ENCODE measurements at regions not wholly inside any gene's neighbourhood (a gene's known extent, or its start where the extent isn't known, plus 50 kb on each side); places are given as distances from the start of the nearest gene placed in this dataset.
A peak's percentile ranks its signal among the peaks of the same experiment; 100 is the strongest.
"Not testable (repeated sequence)": the region's sequence is repeated elsewhere in the genome, so short reads cannot be mapped to it uniquely, and the experiment has no call there.

DNA sequence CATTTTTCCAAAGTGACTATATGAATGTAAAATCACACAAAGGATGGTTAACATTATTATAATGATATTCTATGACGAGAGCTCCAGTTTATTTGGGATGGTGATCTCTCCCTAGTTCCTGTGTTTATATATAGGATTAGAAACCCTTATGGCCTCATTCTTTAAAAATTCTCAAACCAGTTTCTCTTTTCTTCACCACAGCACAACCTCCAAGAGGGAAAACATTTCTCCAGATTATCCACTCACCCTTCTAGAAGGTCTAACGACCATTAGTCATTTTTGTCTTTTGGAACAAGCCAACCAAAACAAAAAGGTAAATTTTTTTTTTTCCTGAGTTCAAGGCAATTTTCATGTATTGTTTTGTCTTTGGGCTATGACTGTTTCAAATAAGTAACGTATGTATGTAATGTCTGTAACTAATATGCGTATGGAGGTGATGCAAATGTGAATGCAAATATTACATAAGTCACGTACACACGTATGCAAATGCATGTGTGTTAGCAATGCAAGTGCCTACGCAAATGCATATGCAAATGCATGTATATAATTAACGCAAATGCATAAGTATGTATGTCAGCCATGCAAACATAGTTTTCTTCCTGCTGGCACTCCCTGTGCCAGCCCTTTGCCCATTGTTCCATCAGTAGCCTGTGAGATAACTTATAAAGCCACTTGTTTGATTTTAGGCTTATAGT lies 72.5 kb upstream of the MORC3 start:
- DNase-seq (ENCODE audit: low read depth), result no peak

- DNase-seq (ENCODE audit: low read depth), result no peak
Observed at GRCh38 chr21:36249576-36250422, 70.2 kb upstream of the MORC3 start.

DNA sequence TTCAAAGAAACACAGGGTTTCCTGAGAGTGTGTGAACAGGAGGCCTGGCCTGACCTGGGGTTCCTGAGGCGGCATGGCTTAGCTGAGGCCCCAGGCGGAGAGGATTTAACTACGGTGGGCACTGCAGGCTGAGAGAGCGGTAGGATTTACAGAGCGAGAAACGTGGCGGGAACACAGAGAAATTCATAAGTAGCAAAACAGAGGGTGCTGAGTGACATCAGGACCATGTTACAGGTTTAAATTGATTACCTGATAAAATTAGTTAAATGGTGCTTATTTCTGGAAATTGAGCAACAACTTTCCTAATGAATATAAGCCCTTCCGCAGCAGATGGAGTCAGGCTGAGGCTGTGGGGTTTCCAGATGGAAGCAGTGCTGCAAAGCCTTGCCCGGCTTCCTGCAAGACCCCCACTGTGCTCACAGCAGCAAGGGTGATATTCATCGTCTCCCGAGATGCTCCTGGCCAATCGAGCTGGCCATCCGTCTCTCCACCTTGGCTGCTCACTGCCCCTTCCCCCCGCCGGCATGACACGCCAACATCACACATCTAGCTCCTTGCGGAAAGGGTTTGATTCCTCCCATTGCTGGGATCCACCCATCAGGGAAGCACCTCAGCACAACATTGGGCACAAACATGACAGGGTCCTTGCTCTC lies 69.4 kb upstream of the MORC3 start:
- DNase-seq (ENCODE audit: low read depth), result no peak

- no peak for DNase-seq (ENCODE audit: low read depth)
Observed at GRCh38 chr21:36254106-36254941, 65.7 kb upstream of the MORC3 start.

DNA sequence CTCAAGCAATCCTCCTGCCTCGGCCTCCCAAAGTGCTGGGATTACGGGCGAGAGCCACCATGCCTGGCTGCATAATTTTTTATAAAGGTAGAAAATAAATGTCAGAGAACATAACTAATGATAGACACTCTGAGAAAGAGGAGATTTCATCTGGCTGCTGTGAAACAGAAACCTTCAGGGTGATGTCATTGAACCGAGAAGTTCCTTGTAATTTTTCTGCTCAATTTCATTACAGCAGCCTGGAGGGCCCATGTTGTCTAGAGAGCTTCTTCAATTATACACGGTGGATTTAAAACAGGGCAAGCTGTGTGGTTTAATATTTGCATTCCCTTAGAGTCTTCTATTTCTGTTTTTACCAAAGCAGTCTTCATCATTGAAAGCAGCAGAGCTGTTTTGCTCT lies 64.3 kb upstream of the MORC3 start:
- no peak for DNase-seq (ENCODE audit: low read depth)

- no peak for DNase-seq (ENCODE audit: low read depth)
Observed at GRCh38 chr21:36257657-36258056, 62.3 kb upstream of the MORC3 start.

DNA sequence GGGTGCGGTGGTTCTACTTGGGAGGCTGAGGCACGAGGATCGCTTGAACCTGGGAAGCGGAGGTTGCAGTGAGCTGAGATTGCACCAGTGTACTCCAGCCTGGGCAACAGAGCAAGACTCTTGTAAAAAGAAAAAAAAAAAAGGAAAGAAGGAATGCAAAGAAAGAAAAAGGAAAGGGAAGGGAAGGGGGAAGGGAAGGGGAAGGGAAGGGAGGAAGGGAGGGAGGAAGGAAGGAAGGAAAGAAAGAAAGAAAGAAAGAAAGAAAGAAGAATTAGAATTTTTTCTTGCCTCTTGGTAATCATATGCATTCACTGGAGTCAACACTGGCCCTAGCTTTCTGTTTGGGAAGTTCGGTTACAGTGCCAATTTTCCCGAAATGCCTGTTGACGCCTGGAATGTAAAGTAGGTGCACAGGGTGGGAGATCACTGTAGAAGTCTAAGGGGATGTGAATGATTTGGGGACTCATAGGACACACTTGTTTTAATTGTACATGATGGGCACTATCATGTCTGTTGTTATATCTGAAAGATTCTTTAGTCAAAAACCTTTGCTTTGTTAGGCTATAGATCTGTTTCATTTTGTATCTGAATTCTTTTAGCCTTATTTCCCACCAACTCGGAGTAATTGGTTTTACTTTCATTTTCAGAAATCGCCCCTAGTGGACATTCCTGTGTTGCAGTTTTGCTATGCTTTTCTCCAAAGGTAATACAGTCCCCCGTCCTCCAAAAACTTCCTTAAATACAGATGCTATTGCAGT lies 59.8 kb upstream of the MORC3 start:
- DNase-seq (ENCODE audit: low read depth), result peak; percentile 81

DNA sequence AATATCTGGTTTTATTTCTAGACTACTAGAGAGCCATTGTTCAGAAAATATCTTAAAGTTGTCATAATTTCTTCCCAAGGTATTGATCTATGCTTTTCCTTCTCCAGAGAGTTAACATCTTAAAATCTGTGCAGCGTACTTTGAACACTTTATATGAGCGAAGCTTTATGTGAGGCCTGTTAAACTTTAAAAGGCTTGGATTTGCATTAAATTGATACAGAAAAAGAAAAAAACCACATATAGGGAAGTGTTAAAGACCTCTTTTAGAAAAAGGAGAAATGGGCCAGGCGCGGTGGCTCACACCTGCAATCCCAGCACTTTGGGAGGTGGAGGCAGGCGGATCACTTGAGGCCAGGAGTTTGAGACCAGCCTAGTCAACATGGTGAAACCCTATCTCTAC lies 59.2 kb upstream of the MORC3 start:
- DNase-seq (ENCODE audit: low read depth), result no peak

- peak; percentile 55 for DNase-seq (ENCODE audit: low read depth)
Observed at GRCh38 chr21:36261459-36261858, 58.5 kb upstream of the MORC3 start.

- no peak for DNase-seq (ENCODE audit: low read depth)
Observed at GRCh38 chr21:36263797-36264196, 56.2 kb upstream of the MORC3 start.

DNA sequence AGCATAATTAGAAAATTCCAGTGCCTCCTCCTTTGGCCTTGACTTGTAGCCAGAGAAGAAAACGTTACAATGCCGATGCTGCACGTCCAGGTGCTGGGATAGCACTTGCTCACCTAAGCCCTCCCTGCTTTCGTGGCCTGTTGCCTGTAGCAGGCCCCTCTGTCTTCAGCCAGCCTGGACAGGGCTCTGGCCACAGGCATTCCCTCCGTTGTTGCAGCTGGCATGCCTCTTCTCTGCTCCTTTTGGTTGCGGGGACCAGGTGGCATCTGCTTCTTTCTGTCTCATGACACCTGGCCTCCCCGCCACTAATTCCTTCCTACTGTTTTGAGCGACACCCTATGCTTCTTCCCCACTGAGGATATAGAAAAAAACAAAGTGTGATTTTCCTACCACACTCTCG lies 54.6 kb upstream of the MORC3 start:
- DNase-seq (ENCODE audit: low read depth), result no peak

- DNase-seq (ENCODE audit: low read depth), result not testable (repeated sequence)
Observed at GRCh38 chr21:36267828-36268227, 52.2 kb upstream of the MORC3 start.

DNA sequence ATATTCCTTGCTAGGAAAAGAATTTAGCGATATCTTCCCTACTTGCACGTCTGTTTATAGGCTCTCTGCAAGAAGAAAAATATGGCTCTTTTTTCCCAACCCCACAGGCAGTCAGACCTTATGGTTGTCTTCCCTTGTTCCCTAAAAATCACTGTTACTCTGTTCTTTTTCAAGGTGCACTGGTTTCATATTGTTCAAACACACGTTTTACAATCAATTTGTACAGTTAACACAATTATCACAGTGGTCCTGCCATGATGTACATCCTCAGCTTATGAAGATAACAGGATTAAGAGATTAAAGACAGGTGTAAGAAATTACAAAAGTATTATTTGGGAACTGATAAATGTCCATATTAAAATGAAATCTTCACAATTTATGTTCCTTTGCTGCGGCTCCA lies 51.7 kb upstream of the MORC3 start:
- not testable (repeated sequence) for DNase-seq (ENCODE audit: low read depth)
